ENCODE measurements at regions not wholly inside any gene's neighbourhood (a gene's known extent, or its start where the extent isn't known, plus 50 kb on each side); places are given as distances from the start of the nearest gene placed in this dataset.

GRCh38 chrX:94722578-94722977, 1048.6 kb downstream of the FAM133A start:
- TF ChIP-seq, protein P1, sequence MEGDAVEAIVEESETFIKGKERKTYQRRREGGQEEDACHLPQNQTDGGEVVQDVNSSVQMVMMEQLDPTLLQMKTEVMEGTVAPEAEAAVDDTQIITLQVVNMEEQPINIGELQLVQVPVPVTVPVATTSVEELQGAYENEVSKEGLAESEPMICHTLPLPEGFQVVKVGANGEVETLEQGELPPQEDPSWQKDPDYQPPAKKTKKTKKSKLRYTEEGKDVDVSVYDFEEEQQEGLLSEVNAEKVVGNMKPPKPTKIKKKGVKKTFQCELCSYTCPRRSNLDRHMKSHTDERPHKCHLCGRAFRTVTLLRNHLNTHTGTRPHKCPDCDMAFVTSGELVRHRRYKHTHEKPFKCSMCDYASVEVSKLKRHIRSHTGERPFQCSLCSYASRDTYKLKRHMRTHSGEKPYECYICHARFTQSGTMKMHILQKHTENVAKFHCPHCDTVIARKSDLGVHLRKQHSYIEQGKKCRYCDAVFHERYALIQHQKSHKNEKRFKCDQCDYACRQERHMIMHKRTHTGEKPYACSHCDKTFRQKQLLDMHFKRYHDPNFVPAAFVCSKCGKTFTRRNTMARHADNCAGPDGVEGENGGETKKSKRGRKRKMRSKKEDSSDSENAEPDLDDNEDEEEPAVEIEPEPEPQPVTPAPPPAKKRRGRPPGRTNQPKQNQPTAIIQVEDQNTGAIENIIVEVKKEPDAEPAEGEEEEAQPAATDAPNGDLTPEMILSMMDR (conservative IDR thresholded peaks at IDR 0.05; ENCODE audit: low read depth, low read length): no peak
- TF ChIP-seq EZH2 (IDR thresholded peaks at IDR 0.05; ENCODE audit: low read length, unreplicated experiment): no peak
